Stomach (tissue), 8 donors: ENCODE measurements at regions not wholly inside any gene's neighbourhood (a gene's known extent, or its start where the extent isn't known, plus 50 kb on each side); places are given as distances from the start of the nearest gene placed in this dataset.
A peak's percentile ranks its signal among the peaks of the same experiment; 100 is the strongest.

ENCODE experiments used
- DNase-seq, 2 donors: peaks; one replicate each; pipeline versions ENCODE4 v3.0.0 to v3.0.0-alpha.2; 2013 to 2019
- H3K27ac ChIP-seq, 5 donors: fragments of 200-600 bp in 4 of 5; sonication (generic) in 4 of 5; one replicate each; pipeline ENCODE4 v1.5.1; 2013 to 2019; ENCODE audit warnings: mild to moderate bottlenecking in 1 of 5, moderate library complexity in 1 of 5
- H3K27me3 ChIP-seq, 3 donors: fragments of 200-600 bp; sonication (generic); one replicate each; pipeline ENCODE4 v1.5.1; 2017 to 2019; ENCODE audit warnings: mixed run types in 1 of 3
- H3K36me3 ChIP-seq, 4 donors: fragments of 200-600 bp; sonication (generic); 1 replicate in 3 of 4; 2 replicates in 1 of 4; pipeline ENCODE4 v1.5.1; 2016 to 2019
- H3K4me1 ChIP-seq, 4 donors: fragments of 200-600 bp; sonication (generic); one replicate each; pipeline ENCODE4 v1.5.1; 2016 to 2019
- H3K4me3 ChIP-seq, 4 donors: fragments of 200-600 bp; sonication (generic) in 3 of 4; one replicate each; pipeline ENCODE4 v1.5.1; 2016 to 2019; ENCODE audit warnings: mild to moderate bottlenecking in 1 of 4
- H3K9me3 ChIP-seq, 4 donors: fragments of 200-600 bp; sonication (generic); one replicate each; pipeline ENCODE4 v1.5.1; 2016 to 2019
- CTCF ChIP-seq, 7 experiments: fragments of 450-650 bp in 4 of 7; fragments of 200-600 bp in 3 of 7; sonication (generic) in 3 of 7; IDR thresholded peaks; one replicate each; pipeline ENCODE4 v1.5.1; 2016 to 2019; ENCODE audit warnings: antibody characterized with exemption in 7 of 7, control low read depth in 2 of 7, mild to moderate bottlenecking in 1 of 7
- EP300 ChIP-seq: sonication (generic); formaldehyde crosslinking; IDR thresholded peaks from one replicate; pipeline ENCODE4 v1.6.1; 2017; ENCODE audit warnings: antibody characterized with exemption
- POLR2A ChIP-seq, 4 donors: fragments of 450-650 bp; IDR thresholded peaks; one replicate each; pipeline ENCODE4 v1.6.1; 2016; ENCODE audit warnings: antibody characterized with exemption in 4 of 4, control low read depth in 2 of 4, mild to moderate bottlenecking in 1 of 4, moderate library complexity in 1 of 4
- POLR2AphosphoS5 ChIP-seq, 3 donors: sonication (generic); formaldehyde crosslinking; IDR thresholded peaks; one replicate each; pipeline ENCODE4 v1.6.1; 2016; ENCODE audit warnings: antibody characterized with exemption in 3 of 3
- WGBS, 5 donors: extraction: QIAGEN DNeasy Blood & Tissue Kit in 3 of 5; methylation state at CpG; one replicate each; pipeline versions ENCODE4 v1.1.5 to v1.1.7; 2013 to 2018; 5-methylcytosine and 5-hydroxymethylcytosine counted together
- intact Hi-C: fragments of 100-400 bp; cut with DNase I; formaldehyde crosslinking; loops from one replicate; pipeline ENCODE4 v1.15.1; 2023; ENCODE audit warnings: low total_unique reads
- donor health status: healthy with polysubstance abuse.
- donor health status: Bipolar disorder and iron deficiency.
- donor health status: healthy.

- H3K4me3 ChIP-seq = no peak overlapping the region
- no peaks in the 10 kb centered on the region for H3K27me3 ChIP-seq
- intact Hi-C loops = no loop called here
- TF ChIP-seq EP300 (no peak), CTCF (IDR thresholded peaks at IDR 0.05) (no peak), POLR2AphosphoS5 (IDR thresholded peaks at IDR 0.05) (no peak), POLR2A (IDR thresholded peaks at IDR 0.05) (no peak)
- DNase-seq = no peak
- peaks cover 4 to 42% (median 26%) of the 10 kb centered on the region in 4 donors for H3K4me1 ChIP-seq
- WGBS, 5 donors = 75 to 85% (median 79%) methylated on average over 2 of the region's 2 CpGs
- H3K9me3 ChIP-seq = no peaks in the 10 kb centered on the region
- H3K27ac ChIP-seq = peak overlapping the region in 2 of 5 donors; percentile 22 to 82
- H3K36me3 ChIP-seq = no peaks in the 10 kb centered on the region
Measured at GRCh38 chrX:13125188-13125587, 80.8 kb upstream of the FAM9C start.

GRCh38 chrX:13123857-13124345 is 79.5 kb upstream of the FAM9C start:
- H3K27me3 ChIP-seq = no peaks in the 10 kb centered on the region
- TF ChIP-seq POLR2AphosphoS5 (IDR thresholded peaks at IDR 0.05) (no peak), POLR2A (IDR thresholded peaks at IDR 0.05) (no peak), CTCF (IDR thresholded peaks at IDR 0.05) (no peak), EP300 (no peak)
- no peaks in the 10 kb centered on the region for H3K36me3 ChIP-seq
- H3K9me3 ChIP-seq = no peaks in the 10 kb centered on the region
- peaks cover 4 to 52% (median 29%) of the 10 kb centered on the region in 4 donors for H3K4me1 ChIP-seq
- intact Hi-C loops = no loop called here
- 28 to 57% (median 38%) methylated on average over 7 of the region's 7 CpGs for WGBS, 5 donors
- peak overlapping the region in 4 of 5 donors; percentile 38 to 86 (median 75) for H3K27ac ChIP-seq
- no peak overlapping the region for H3K4me3 ChIP-seq
- DNase-seq = peak in 1 of 2 donors; percentile 40

GRCh38 chrX:13123247-13123856 is 78.9 kb upstream of the FAM9C start:
- no peak for TF ChIP-seq EP300
- no peak for TF ChIP-seq POLR2AphosphoS5 (IDR thresholded peaks at IDR 0.05)
- no peak for TF ChIP-seq CTCF (IDR thresholded peaks at IDR 0.05)
- TF ChIP-seq POLR2A (IDR thresholded peaks at IDR 0.05) = no peak
- no peaks in the 10 kb centered on the region for H3K27me3 ChIP-seq
- peaks cover 4 to 52% (median 29%) of the 10 kb centered on the region in 4 donors for H3K4me1 ChIP-seq
- DNase-seq = no peak
- whole genome bisulfite sequencing, 5 donors = 43 to 58% (median 49%) methylated on average over 5 of the region's 5 CpGs
- H3K4me3 ChIP-seq = no peak overlapping the region
- no peaks in the 10 kb centered on the region for H3K36me3 ChIP-seq
- peak overlapping the region; percentile 38 to 86 (median 68) for H3K27ac ChIP-seq
- H3K9me3 ChIP-seq = no peaks in the 10 kb centered on the region
- intact Hi-C loops = no loop called here

GRCh38 chrX:13121020-13121555 is 76.7 kb upstream of the FAM9C start:
- Histone ChIP-seq H3K27me3 (no peaks in the 10 kb centered on the region), H3K36me3 (no peaks in the 10 kb centered on the region), H3K4me1 (peaks cover 4 to 52% (median 26%) of the 10 kb centered on the region in 4 donors), H3K27ac (peak overlapping the region in 4 of 5 donors; percentile 75 to 86 (median 81)), H3K9me3 (peaks cover 0 to 7% (median 0%) of the 10 kb centered on the region in 4 donors), H3K4me3 (no peak overlapping the region)
- no peak for TF ChIP-seq POLR2AphosphoS5 (IDR thresholded peaks at IDR 0.05)
- TF ChIP-seq CTCF (IDR thresholded peaks at IDR 0.05) = no peak
- TF ChIP-seq POLR2A (IDR thresholded peaks at IDR 0.05) = no peak
- TF ChIP-seq EP300 = no peak
- 20 to 45% (median 30%) methylated on average over 1 of the region's 1 CpG for WGBS, 5 donors
- DNase-seq = peak in 1 of 2 donors; percentile 57
- intact Hi-C loops = no loop called here
